Mononuclear cell (primary cell): ENCODE measurements at regions not wholly inside any gene's neighbourhood (a gene's known extent, or its start where the extent isn't known, plus 50 kb on each side); places are given as distances from the start of the nearest gene placed in this dataset.
"Not testable (repeated sequence)": the region's sequence is repeated elsewhere in the genome, so short reads cannot be mapped to it uniquely, and the experiment has no call there.

Experiments used
- H3K27me3 ChIP-seq: 2 replicates; pipeline ENCODE4 v1.6.0; 2011; ENCODE audit warnings: low read length, control low read depth; ENCODE audit not compliant: insufficient read depth
- H3K4me1 ChIP-seq: 2 replicates; pipeline ENCODE4 v1.5.1; 2011; ENCODE audit warnings: mild to moderate bottlenecking, low read length, control low read depth; ENCODE audit not compliant: insufficient read depth
- H3K4me3 ChIP-seq: 2 replicates; pipeline ENCODE4 v1.5.1; 2011; ENCODE audit warnings: mild to moderate bottlenecking, low read length, moderate library complexity
- H3K9me3 ChIP-seq: 2 replicates; pipeline ENCODE4 v1.5.1; 2011; ENCODE audit warnings: low read depth, mild to moderate bottlenecking, control low read depth, low read length

GRCh38 chr1:244150071-244150470 is 99.0 kb downstream of the ZBTB18 start:
- Histone ChIP-seq H3K4me3 (no peak overlapping the region), H3K27me3 (no peaks in the 10 kb centered on the region), H3K4me1 (no peaks in the 10 kb centered on the region), H3K9me3 (no peaks in the 10 kb centered on the region)

- Histone ChIP-seq H3K9me3 (no peaks in the 10 kb centered on the region), H3K4me1 (no peaks in the 10 kb centered on the region), H3K4me3 (no peak overlapping the region), H3K27me3 (no peaks in the 10 kb centered on the region)
Observed at GRCh38 chr1:244150665-244151064, 99.6 kb downstream of the ZBTB18 start.

- H3K9me3 ChIP-seq, result no peaks in the 10 kb centered on the region
- H3K4me1 ChIP-seq, result no peaks in the 10 kb centered on the region
- no peak overlapping the region for H3K4me3 ChIP-seq
- no peaks in the 10 kb centered on the region for H3K27me3 ChIP-seq
Observed at GRCh38 chr1:244151537-244151936, 100.5 kb downstream of the ZBTB18 start.

GRCh38 chr1:244154508-244154871 is 103.4 kb downstream of the ZBTB18 start:
- Histone ChIP-seq H3K27me3 (no peaks in the 10 kb centered on the region), H3K4me3 (no peak overlapping the region), H3K9me3 (no peaks in the 10 kb centered on the region), H3K4me1 (no peaks in the 10 kb centered on the region)

- Histone ChIP-seq H3K4me1 (peaks cover 1% of the 10 kb centered on the region), H3K27me3 (no peaks in the 10 kb centered on the region), H3K4me3 (no peak overlapping the region), H3K9me3 (no peaks in the 10 kb centered on the region)
Observed at GRCh38 chr1:244154872-244155531, 103.9 kb downstream of the ZBTB18 start.

GRCh38 chr1:244155661-244156060 is 104.6 kb downstream of the ZBTB18 start:
- H3K4me1 ChIP-seq, result peaks cover 8% of the 10 kb centered on the region
- no peaks in the 10 kb centered on the region for H3K27me3 ChIP-seq
- H3K9me3 ChIP-seq, result no peaks in the 10 kb centered on the region
- H3K4me3 ChIP-seq, result no peak overlapping the region

GRCh38 chr1:244156617-244157016 is 105.5 kb downstream of the ZBTB18 start:
- not testable (repeated sequence) for H3K27me3 ChIP-seq, H3K9me3 ChIP-seq, H3K4me3 ChIP-seq
- peaks cover 14% of the 10 kb centered on the region for H3K4me1 ChIP-seq

- H3K4me1 ChIP-seq, result peaks cover 14% of the 10 kb centered on the region
- no peaks in the 10 kb centered on the region for H3K9me3 ChIP-seq
- no peaks in the 10 kb centered on the region for H3K27me3 ChIP-seq
- no peak overlapping the region for H3K4me3 ChIP-seq
Observed at GRCh38 chr1:244157731-244158438, 106.8 kb downstream of the ZBTB18 start.

GRCh38 chr1:244159646-244160045 is 108.6 kb downstream of the ZBTB18 start:
- Histone ChIP-seq H3K4me3 (no peak overlapping the region), H3K4me1 (peaks cover 14% of the 10 kb centered on the region), H3K27me3 (no peaks in the 10 kb centered on the region), H3K9me3 (no peaks in the 10 kb centered on the region)

GRCh38 chr1:244160455-244161235 is 109.6 kb downstream of the ZBTB18 start:
- Histone ChIP-seq H3K9me3 (no peaks in the 10 kb centered on the region), H3K4me3 (no peak overlapping the region), H3K27me3 (no peaks in the 10 kb centered on the region)

GRCh38 chr1:244161236-244161510 is 110.1 kb downstream of the ZBTB18 start:
- Histone ChIP-seq H3K27me3 (no peaks in the 10 kb centered on the region), H3K4me3 (no peak overlapping the region), H3K4me1 (peaks cover 14% of the 10 kb centered on the region), H3K9me3 (no peaks in the 10 kb centered on the region)

More at GRCh38 chr1:244160455-244161235, 109.6 kb downstream of the ZBTB18 start:
- H3K4me1 ChIP-seq, result peaks cover 14% of the 10 kb centered on the region

GRCh38 chr1:244162786-244163530 is 111.9 kb downstream of the ZBTB18 start:
- Histone ChIP-seq H3K4me3 (no peak overlapping the region), H3K27me3 (no peaks in the 10 kb centered on the region), H3K9me3 (no peaks in the 10 kb centered on the region), H3K4me1 (peaks cover 14% of the 10 kb centered on the region)

- Histone ChIP-seq H3K4me3 (no peak overlapping the region), H3K4me1 (peaks cover 14% of the 10 kb centered on the region), H3K27me3 (no peaks in the 10 kb centered on the region), H3K9me3 (no peaks in the 10 kb centered on the region)
Observed at GRCh38 chr1:244163861-244164510, 112.9 kb downstream of the ZBTB18 start.

- peaks cover 14% of the 10 kb centered on the region for H3K4me1 ChIP-seq
- no peaks in the 10 kb centered on the region for H3K9me3 ChIP-seq
- H3K27me3 ChIP-seq, result no peaks in the 10 kb centered on the region
- H3K4me3 ChIP-seq, result no peak overlapping the region
Observed at GRCh38 chr1:244164511-244164890, 113.4 kb downstream of the ZBTB18 start.

- Histone ChIP-seq H3K27me3 (no peaks in the 10 kb centered on the region), H3K4me1 (peaks cover 13% of the 10 kb centered on the region), H3K4me3 (no peak overlapping the region), H3K9me3 (no peaks in the 10 kb centered on the region)
Observed at GRCh38 chr1:244165021-244165420, 113.9 kb downstream of the ZBTB18 start.
